Ishikawa (cell line): ENCODE measurements at regions not wholly inside any gene's neighbourhood (a gene's known extent, or its start where the extent isn't known, plus 50 kb on each side); places are given as distances from the start of the nearest gene placed in this dataset.

Experiments
- CEBPB ChIP-seq: IDR thresholded peaks from 2 replicates; pipeline ENCODE4 v1.6.1; 2012
- CREB1 ChIP-seq: IDR thresholded peaks from 2 replicates; pipeline ENCODE4 v1.6.1; 2012; ENCODE audit warnings: low read depth
- EGR1 ChIP-seq: IDR thresholded peaks from 2 replicates; pipeline ENCODE4 v1.6.1; 2012
- EP300 ChIP-seq: IDR thresholded peaks from 2 replicates; pipeline ENCODE4 v1.6.1; 2012; ENCODE audit warnings: borderline replicate concordance
- FOXM1 ChIP-seq: IDR thresholded peaks from 2 replicates; pipeline ENCODE4 v1.6.1; 2012; ENCODE audit warnings: low read depth, borderline replicate concordance
- MAX ChIP-seq: IDR thresholded peaks from 2 replicates; pipeline ENCODE4 v1.6.1; 2012
- NFIC ChIP-seq: IDR thresholded peaks from 2 replicates; pipeline ENCODE4 v1.6.1; 2012
- RAD21 ChIP-seq: IDR thresholded peaks from 2 replicates; pipeline ENCODE4 v1.6.1; 2012; ENCODE audit warnings: low read depth
- REST ChIP-seq: IDR thresholded peaks from 2 replicates; pipeline ENCODE4 v1.6.1; 2012; ENCODE audit warnings: low read depth, mild to moderate bottlenecking
- TAF1 ChIP-seq: IDR thresholded peaks from 2 replicates; pipeline ENCODE4 v1.6.1; 2012; ENCODE audit warnings: low read depth, mild to moderate bottlenecking
- TCF12 ChIP-seq: IDR thresholded peaks from 2 replicates; pipeline ENCODE4 v1.6.1; 2012; ENCODE audit warnings: low read depth
- TEAD4 ChIP-seq: IDR thresholded peaks from 2 replicates; pipeline ENCODE4 v1.6.1; 2012
- YY1 ChIP-seq: IDR thresholded peaks from 2 replicates; pipeline ENCODE4 v1.6.1; 2012; ENCODE audit warnings: low read depth
- ZBTB7A ChIP-seq: IDR thresholded peaks from 2 replicates; pipeline ENCODE4 v1.6.1; 2012; ENCODE audit warnings: low read depth
- TF ChIP-seq, protein P1 (sequence below): IDR thresholded peaks from 2 replicates; pipeline ENCODE4 v1.6.1; 2012

DNA sequence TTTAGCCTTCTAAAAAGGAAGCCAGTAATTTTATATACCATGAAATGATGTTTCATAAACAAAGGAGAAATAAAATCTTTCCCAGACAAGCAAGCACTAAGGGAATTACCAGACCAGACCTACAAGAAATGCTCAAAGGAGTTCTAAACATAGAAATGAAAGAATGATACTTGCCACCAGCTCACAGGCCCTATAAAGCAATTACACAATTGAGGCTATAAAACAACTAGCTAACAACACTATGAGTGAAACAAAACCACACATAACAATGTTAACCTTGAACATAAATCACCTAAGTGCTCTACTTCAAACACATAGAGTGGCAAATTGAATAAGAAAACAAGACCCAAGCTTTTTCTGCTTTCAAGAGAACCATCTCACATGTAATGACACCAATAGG, 123.8 kb downstream of the BARHL2 start:
- no peak for TF ChIP-seq EP300
- TF ChIP-seq NFIC = no peak
- no peak for TF ChIP-seq CREB1
- TF ChIP-seq YY1 = no peak
- no peak for TF ChIP-seq ZBTB7A
- no peak for TF ChIP-seq TCF12
- TF ChIP-seq FOXM1 = no peak
- TF ChIP-seq, protein P1, sequence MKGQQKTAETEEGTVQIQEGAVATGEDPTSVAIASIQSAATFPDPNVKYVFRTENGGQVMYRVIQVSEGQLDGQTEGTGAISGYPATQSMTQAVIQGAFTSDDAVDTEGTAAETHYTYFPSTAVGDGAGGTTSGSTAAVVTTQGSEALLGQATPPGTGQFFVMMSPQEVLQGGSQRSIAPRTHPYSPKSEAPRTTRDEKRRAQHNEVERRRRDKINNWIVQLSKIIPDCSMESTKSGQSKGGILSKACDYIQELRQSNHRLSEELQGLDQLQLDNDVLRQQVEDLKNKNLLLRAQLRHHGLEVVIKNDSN = no peak
- no peak for TF ChIP-seq REST
- no peak for TF ChIP-seq RAD21

- TF ChIP-seq EP300 = no peak
- TF ChIP-seq FOXM1 = no peak
- TF ChIP-seq REST = no peak
- TF ChIP-seq YY1 = no peak
- no peak for TF ChIP-seq TAF1
- TF ChIP-seq CEBPB = no peak
- no peak for TF ChIP-seq RAD21
- no peak for TF ChIP-seq TEAD4
These were observed 125.1 kb downstream of the BARHL2 start for GRCh38 chr1:90591970-90592356.

GRCh38 chr1:90591355-90591969, 125.6 kb downstream of the BARHL2 start:
- TF ChIP-seq EP300 = no peak
- TF ChIP-seq, protein P1 = no peak
- no peak for TF ChIP-seq CREB1
- TF ChIP-seq REST = no peak
- TF ChIP-seq NFIC = no peak
- no peak for TF ChIP-seq TCF12
- TF ChIP-seq YY1 = no peak
- no peak for TF ChIP-seq TAF1
- TF ChIP-seq TEAD4 = no peak
- TF ChIP-seq RAD21 = no peak
- no peak for TF ChIP-seq FOXM1
- no peak for TF ChIP-seq EGR1
- TF ChIP-seq CEBPB = no peak
- TF ChIP-seq MAX = no peak
- no peak for TF ChIP-seq ZBTB7A

DNA sequence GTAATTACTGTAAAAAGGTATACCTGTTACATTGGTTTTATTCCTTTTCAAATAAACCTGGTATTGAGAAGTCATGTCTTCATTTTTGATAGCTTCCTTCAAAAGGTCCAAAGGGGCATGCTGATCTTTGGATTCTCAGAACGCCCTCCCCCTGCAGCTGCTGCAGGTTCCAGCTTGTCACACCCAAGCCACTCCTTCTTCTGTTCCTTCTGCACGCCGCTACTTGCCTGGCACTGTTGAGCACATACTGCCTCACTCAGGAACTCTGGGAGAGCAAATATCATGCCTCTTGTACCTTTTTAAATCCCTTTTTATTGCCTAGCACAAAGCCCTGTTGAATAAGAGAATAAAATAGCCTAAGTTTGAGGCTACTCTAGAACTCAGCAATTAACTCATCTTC, 136.9 kb downstream of the BARHL2 start:
- TF ChIP-seq TAF1 = no peak
- TF ChIP-seq RAD21 = no peak
- TF ChIP-seq ZBTB7A = no peak
- TF ChIP-seq CREB1 = no peak

- TF ChIP-seq, protein P1 = no peak
- peak; percentile 56 for TF ChIP-seq RAD21
These were observed 137.8 kb downstream of the BARHL2 start for GRCh38 chr1:90579212-90579802.
